ENCODE measurements at regions not wholly inside any gene's neighbourhood (a gene's known extent, or its start where the extent isn't known, plus 50 kb on each side); places are given as distances from the start of the nearest gene placed in this dataset.

DNA sequence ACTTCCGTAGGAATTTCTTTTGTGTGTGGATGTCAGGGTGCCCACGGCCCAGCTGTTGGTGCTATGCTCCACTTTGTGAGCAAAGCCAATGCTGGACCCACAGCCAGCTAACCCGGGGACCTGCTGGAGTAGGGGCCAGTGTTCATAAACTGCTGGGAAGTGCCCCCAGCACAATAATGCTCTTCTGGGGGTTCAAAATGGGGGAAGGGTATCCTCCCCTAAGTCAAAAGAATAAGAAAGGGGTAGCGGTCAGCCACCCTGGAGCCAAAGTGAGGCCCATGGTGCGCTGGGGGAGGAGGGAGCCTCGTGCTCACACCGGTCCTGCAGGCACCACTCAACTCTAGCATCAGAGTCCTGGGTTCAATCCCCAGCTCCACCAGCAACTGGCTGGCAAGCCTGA, 115.8 kb upstream of the NPAS2 start:
- FAIRE-seq (no peak), DNase-seq (ENCODE audit: low read depth) (no peak)
- no peaks in the 10 kb centered on the region for H4K20me1 ChIP-seq (ENCODE audit: insufficient read depth, low read length)

DNA sequence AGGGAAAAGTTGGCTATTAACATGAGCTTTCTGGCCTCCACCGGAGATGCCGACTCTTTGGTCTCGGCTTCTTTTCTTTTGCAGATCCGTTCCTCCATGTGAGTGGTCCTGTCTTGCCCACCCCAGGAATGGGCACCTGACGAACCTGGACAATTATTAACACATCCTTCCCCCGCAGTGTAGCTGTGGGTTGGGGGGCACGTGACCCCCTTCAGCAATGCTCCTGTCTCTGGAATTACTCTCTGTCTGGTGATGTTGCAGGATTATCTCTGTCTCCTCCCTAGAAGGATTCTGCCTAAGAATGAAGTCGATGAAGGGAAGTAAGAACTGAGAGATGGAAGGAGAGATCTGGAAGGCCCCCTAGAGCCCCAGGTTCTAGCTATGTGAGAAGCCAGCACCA, 115.2 kb upstream of the NPAS2 start:
- Mint-ChIP-seq H3K36me3 (ENCODE audit: low read depth, unreplicated experiment) (no peaks in the 10 kb centered on the region), H3K27me3 (ENCODE audit: low read depth, unreplicated experiment) (peaks cover 15% of the 10 kb centered on the region), H3K27ac (ENCODE audit: unreplicated experiment) (no peak overlapping the region), H3K4me1 (ENCODE audit: low read depth, unreplicated experiment) (no peaks in the 10 kb centered on the region), H3K4me3 (ENCODE audit: unreplicated experiment) (no peak overlapping the region), H3K9me3 (ENCODE audit: unreplicated experiment) (peaks cover 6% of the 10 kb centered on the region)
- TF ChIP-seq, protein P1, sequence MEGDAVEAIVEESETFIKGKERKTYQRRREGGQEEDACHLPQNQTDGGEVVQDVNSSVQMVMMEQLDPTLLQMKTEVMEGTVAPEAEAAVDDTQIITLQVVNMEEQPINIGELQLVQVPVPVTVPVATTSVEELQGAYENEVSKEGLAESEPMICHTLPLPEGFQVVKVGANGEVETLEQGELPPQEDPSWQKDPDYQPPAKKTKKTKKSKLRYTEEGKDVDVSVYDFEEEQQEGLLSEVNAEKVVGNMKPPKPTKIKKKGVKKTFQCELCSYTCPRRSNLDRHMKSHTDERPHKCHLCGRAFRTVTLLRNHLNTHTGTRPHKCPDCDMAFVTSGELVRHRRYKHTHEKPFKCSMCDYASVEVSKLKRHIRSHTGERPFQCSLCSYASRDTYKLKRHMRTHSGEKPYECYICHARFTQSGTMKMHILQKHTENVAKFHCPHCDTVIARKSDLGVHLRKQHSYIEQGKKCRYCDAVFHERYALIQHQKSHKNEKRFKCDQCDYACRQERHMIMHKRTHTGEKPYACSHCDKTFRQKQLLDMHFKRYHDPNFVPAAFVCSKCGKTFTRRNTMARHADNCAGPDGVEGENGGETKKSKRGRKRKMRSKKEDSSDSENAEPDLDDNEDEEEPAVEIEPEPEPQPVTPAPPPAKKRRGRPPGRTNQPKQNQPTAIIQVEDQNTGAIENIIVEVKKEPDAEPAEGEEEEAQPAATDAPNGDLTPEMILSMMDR (IDR thresholded peaks at IDR 0.05; ENCODE audit: insufficient read depth, low read depth, low read length), result no peak
- TF ChIP-seq EZH2 (IDR thresholded peaks at IDR 0.05; ENCODE audit: insufficient read depth, low read length), result no peak
- Histone ChIP-seq H3K79me2 (ENCODE audit: insufficient read depth, low read length) (no peaks in the 10 kb centered on the region), H3K9ac (ENCODE audit: low read length) (no peak overlapping the region), H3K4me1 (ENCODE audit: insufficient read depth, low read length) (no peaks in the 10 kb centered on the region), H3K27ac (ENCODE audit: low read depth, low read length) (no peak overlapping the region), H3K4me3 (ENCODE audit: insufficient read depth, low read depth, low read length) (no peak overlapping the region), H2AFZ (ENCODE audit: low read depth, low read length) (no peak overlapping the region), H3K27me3 (ENCODE audit: insufficient read depth, low read length) (no peaks in the 10 kb centered on the region), H3K9me3 (ENCODE audit: insufficient read depth, low read depth, low read length) (no peaks in the 10 kb centered on the region), H3K4me2 (ENCODE audit: low read length) (no peak overlapping the region), H3K36me3 (ENCODE audit: insufficient read depth, low read length) (no peaks in the 10 kb centered on the region), H4K20me1 (ENCODE audit: insufficient read depth, low read length) (no peaks in the 10 kb centered on the region)
- no peak for FAIRE-seq
- no peak for DNase-seq (ENCODE audit: low read depth)

More for the DNA sequence above, 115.8 kb upstream of the NPAS2 start:
- Mint-ChIP-seq H3K27me3 (ENCODE audit: low read depth, unreplicated experiment) (peaks cover 15% of the 10 kb centered on the region), H3K4me1 (ENCODE audit: low read depth, unreplicated experiment) (no peaks in the 10 kb centered on the region), H3K36me3 (ENCODE audit: low read depth, unreplicated experiment) (no peaks in the 10 kb centered on the region), H3K4me3 (ENCODE audit: unreplicated experiment) (no peak overlapping the region), H3K27ac (ENCODE audit: unreplicated experiment) (no peak overlapping the region), H3K9me3 (ENCODE audit: unreplicated experiment) (peaks cover 8% of the 10 kb centered on the region)
- no peak overlapping the region for H3K27ac ChIP-seq (ENCODE audit: low read depth, low read length)
- H3K9ac ChIP-seq (ENCODE audit: low read length), result no peak overlapping the region
- no peaks in the 10 kb centered on the region for H3K79me2 ChIP-seq (ENCODE audit: insufficient read depth, low read length)
- no peak overlapping the region for H2AFZ ChIP-seq (ENCODE audit: low read depth, low read length)
- no peak overlapping the region for H3K4me2 ChIP-seq (ENCODE audit: low read length)
- no peak overlapping the region for H3K4me3 ChIP-seq (ENCODE audit: insufficient read depth, low read depth, low read length)
- no peaks in the 10 kb centered on the region for H3K27me3 ChIP-seq (ENCODE audit: insufficient read depth, low read length)
- TF ChIP-seq, protein P1 (IDR thresholded peaks at IDR 0.05; ENCODE audit: insufficient read depth, low read depth, low read length), result no peak
- TF ChIP-seq EZH2 (IDR thresholded peaks at IDR 0.05; ENCODE audit: insufficient read depth, low read length), result no peak
- no peaks in the 10 kb centered on the region for H3K36me3 ChIP-seq (ENCODE audit: insufficient read depth, low read length)
- no peaks in the 10 kb centered on the region for H3K9me3 ChIP-seq (ENCODE audit: insufficient read depth, low read depth, low read length)
- H3K4me1 ChIP-seq (ENCODE audit: insufficient read depth, low read length), result no peaks in the 10 kb centered on the region

DNA sequence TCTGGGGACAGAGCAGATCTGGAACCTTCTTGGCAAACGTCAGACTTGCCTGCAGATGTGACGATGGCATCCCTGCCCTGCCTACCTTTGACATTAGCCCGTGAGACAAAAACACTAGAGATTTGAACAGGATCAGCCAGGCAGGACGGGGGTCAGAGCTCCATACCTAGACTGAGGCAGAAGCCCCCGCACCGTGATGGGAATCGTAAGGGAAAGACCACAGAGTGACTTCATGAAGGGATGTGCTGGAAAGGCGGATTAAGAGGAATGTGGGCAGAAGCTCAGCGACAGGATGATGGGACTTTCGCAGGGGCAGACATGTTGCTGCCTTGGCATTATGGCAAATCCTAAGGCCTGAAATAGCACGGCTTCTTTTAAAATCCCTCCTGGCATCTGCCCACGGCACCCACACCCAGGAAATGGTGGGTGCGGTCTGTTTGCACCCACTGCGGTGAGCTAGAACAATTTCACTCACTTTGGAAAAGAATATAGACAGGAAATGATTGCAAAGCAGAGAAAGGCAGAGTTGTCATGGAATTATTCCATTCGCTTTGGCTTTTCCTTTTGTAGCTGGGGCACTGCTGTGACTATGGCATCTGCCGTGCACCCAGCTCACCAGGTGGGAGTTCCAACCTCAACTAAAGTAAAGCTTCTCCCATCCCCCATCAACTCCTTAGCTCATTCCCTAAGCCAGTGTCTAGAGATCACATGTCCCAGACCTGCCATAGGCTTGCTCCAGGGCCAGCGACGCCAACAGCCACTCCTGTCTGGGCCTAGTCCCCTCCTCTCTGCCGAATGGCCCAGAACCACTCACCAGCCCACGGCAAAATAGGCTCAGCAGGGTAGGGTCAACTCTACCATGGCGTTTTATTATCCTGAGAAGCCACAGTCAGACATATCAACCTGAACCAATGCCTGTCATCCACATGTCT, 112.7 kb upstream of the NPAS2 start:
- no peak overlapping the region for H3K4me2 ChIP-seq (ENCODE audit: low read length)
- Mint-ChIP-seq H3K36me3 (ENCODE audit: low read depth, unreplicated experiment) (no peaks in the 10 kb centered on the region), H3K27ac (ENCODE audit: unreplicated experiment) (no peak overlapping the region), H3K27me3 (ENCODE audit: low read depth, unreplicated experiment) (peaks cover 2% of the 10 kb centered on the region), H3K4me1 (ENCODE audit: low read depth, unreplicated experiment) (no peaks in the 10 kb centered on the region), H3K9me3 (ENCODE audit: unreplicated experiment) (no peaks in the 10 kb centered on the region), H3K4me3 (ENCODE audit: unreplicated experiment) (no peak overlapping the region)
- no peaks in the 10 kb centered on the region for H3K9me3 ChIP-seq (ENCODE audit: insufficient read depth, low read depth, low read length)
- no peaks in the 10 kb centered on the region for H3K79me2 ChIP-seq (ENCODE audit: insufficient read depth, low read length)
- no peak for TF ChIP-seq EZH2 (IDR thresholded peaks at IDR 0.05; ENCODE audit: insufficient read depth, low read length)
- TF ChIP-seq, protein P1 (IDR thresholded peaks at IDR 0.05; ENCODE audit: insufficient read depth, low read depth, low read length), result no peak
- H4K20me1 ChIP-seq (ENCODE audit: insufficient read depth, low read length), result no peaks in the 10 kb centered on the region
- no peak for DNase-seq (ENCODE audit: low read depth)
- H2AFZ ChIP-seq (ENCODE audit: low read depth, low read length), result no peak overlapping the region
- no peak overlapping the region for H3K27ac ChIP-seq (ENCODE audit: low read depth, low read length)
- no peak for FAIRE-seq
- H3K4me3 ChIP-seq (ENCODE audit: insufficient read depth, low read depth, low read length), result no peak overlapping the region
- H3K27me3 ChIP-seq (ENCODE audit: insufficient read depth, low read length), result no peaks in the 10 kb centered on the region
- no peak overlapping the region for H3K9ac ChIP-seq (ENCODE audit: low read length)
- H3K4me1 ChIP-seq (ENCODE audit: insufficient read depth, low read length), result no peaks in the 10 kb centered on the region
- no peaks in the 10 kb centered on the region for H3K36me3 ChIP-seq (ENCODE audit: insufficient read depth, low read length)
